Stimulated activated effector memory CD8-positive, alpha-beta T cell treated with anti-CD3 and anti-CD28 coated beads, Interleukin-12 subunit alpha, Interleukin-12 subunit beta, amount 100 ng/mL, for 72 hours (primary cell): ENCODE measurements at regions not wholly inside any gene's neighbourhood (a gene's known extent, or its start where the extent isn't known, plus 50 kb on each side); places are given as distances from the start of the nearest gene placed in this dataset.

Experiments used
- ATAC-seq: fragments of 150-1000 bp; cut with Tn5 transposase; 2 replicates; pipeline ENCODE4 v1.10.0; 2021
- DNase-seq, 2 donors: peaks; one replicate each; pipeline ENCODE4 v3.0.0; 2021 to 2022; ENCODE audit warnings: low spot score in 2 of 2
- H3K27ac Mint-ChIP-seq: one replicate; pipeline ENCODE4 v1.8.0; 2022; ENCODE audit warnings: mild to moderate bottlenecking, mixed read lengths
- H3K36me3 Mint-ChIP-seq: one replicate; pipeline ENCODE4 v1.8.0; 2022; ENCODE audit warnings: mild to moderate bottlenecking, mixed read lengths
- H3K4me1 Mint-ChIP-seq: one replicate; pipeline ENCODE4 v1.8.0; 2022; ENCODE audit warnings: mixed read lengths
- H3K4me3 Mint-ChIP-seq: one replicate; pipeline ENCODE4 v1.8.0; 2022; ENCODE audit warnings: mild to moderate bottlenecking, mixed read lengths
- H3K9me3 Mint-ChIP-seq: one replicate; pipeline ENCODE4 v1.8.0; 2022; ENCODE audit warnings: mixed read lengths

GRCh38 chr12:132393991-132394949 is 64.9 kb upstream of the GALNT9 start:
- DNase-seq = no peak
- peak; percentile 94 for ATAC-seq
- H3K27ac Mint-ChIP-seq = peak overlapping the region; percentile 78
- H3K36me3 Mint-ChIP-seq = no peaks in the 10 kb centered on the region
- peaks cover 8% of the 10 kb centered on the region for H3K4me1 Mint-ChIP-seq
- H3K4me3 Mint-ChIP-seq = no peak overlapping the region
- H3K9me3 Mint-ChIP-seq = peaks cover 2% of the 10 kb centered on the region

GRCh38 chr12:132393245-132393795 is 63.9 kb upstream of the GALNT9 start:
- DNase-seq (no peak), ATAC-seq (no peak)
- Mint-ChIP-seq H3K9me3 (peaks cover 2% of the 10 kb centered on the region), H3K4me1 (peaks cover 8% of the 10 kb centered on the region), H3K36me3 (no peaks in the 10 kb centered on the region), H3K27ac (peak overlapping the region; percentile 78), H3K4me3 (no peak overlapping the region)

GRCh38 chr12:132392389-132393244 is 63.2 kb upstream of the GALNT9 start:
- DNase-seq = no peak
- H3K4me3 Mint-ChIP-seq = no peak overlapping the region
- no peak for ATAC-seq
- no peaks in the 10 kb centered on the region for H3K36me3 Mint-ChIP-seq
- H3K9me3 Mint-ChIP-seq = peaks cover 2% of the 10 kb centered on the region
- peaks cover 8% of the 10 kb centered on the region for H3K4me1 Mint-ChIP-seq
- H3K27ac Mint-ChIP-seq = no peak overlapping the region

- Mint-ChIP-seq H3K4me3 (no peak overlapping the region), H3K27ac (no peak overlapping the region), H3K36me3 (no peaks in the 10 kb centered on the region), H3K4me1 (peaks cover 8% of the 10 kb centered on the region), H3K9me3 (peaks cover 2% of the 10 kb centered on the region)
- ATAC-seq (no peak), DNase-seq (no peak)
Measured at GRCh38 chr12:132391326-132392041, 62.1 kb upstream of the GALNT9 start.

- H3K27ac Mint-ChIP-seq = no peak overlapping the region
- DNase-seq = no peak
- H3K36me3 Mint-ChIP-seq = no peaks in the 10 kb centered on the region
- H3K4me3 Mint-ChIP-seq = no peak overlapping the region
- H3K4me1 Mint-ChIP-seq = peaks cover 8% of the 10 kb centered on the region
- H3K9me3 Mint-ChIP-seq = peaks cover 2% of the 10 kb centered on the region
- no peak for ATAC-seq
Measured at GRCh38 chr12:132390287-132391076, 61.1 kb upstream of the GALNT9 start.

- DNase-seq (no peak), ATAC-seq (no peak)
- no peak overlapping the region for H3K4me3 Mint-ChIP-seq
- H3K4me1 Mint-ChIP-seq = peaks cover 8% of the 10 kb centered on the region
- peaks cover 2% of the 10 kb centered on the region for H3K9me3 Mint-ChIP-seq
- no peaks in the 10 kb centered on the region for H3K36me3 Mint-ChIP-seq
- no peak overlapping the region for H3K27ac Mint-ChIP-seq
Measured at GRCh38 chr12:132389526-132390286, 60.3 kb upstream of the GALNT9 start.

GRCh38 chr12:132389026-132389425 is 59.6 kb upstream of the GALNT9 start:
- no peaks in the 10 kb centered on the region for H3K9me3 Mint-ChIP-seq
- ATAC-seq = no peak
- no peak overlapping the region for H3K4me3 Mint-ChIP-seq
- H3K36me3 Mint-ChIP-seq = no peaks in the 10 kb centered on the region
- no peak overlapping the region for H3K27ac Mint-ChIP-seq
- H3K4me1 Mint-ChIP-seq = peaks cover 5% of the 10 kb centered on the region
- DNase-seq = no peak

- no peaks in the 10 kb centered on the region for H3K9me3 Mint-ChIP-seq
Measured at GRCh38 chr12:132388379-132389015, 59.1 kb upstream of the GALNT9 start.

GRCh38 chr12:132386926-132387497 is 57.6 kb upstream of the GALNT9 start:
- ATAC-seq = no peak
- Mint-ChIP-seq H3K4me1 (no peaks in the 10 kb centered on the region), H3K36me3 (no peaks in the 10 kb centered on the region), H3K4me3 (no peak overlapping the region), H3K9me3 (no peaks in the 10 kb centered on the region), H3K27ac (no peak overlapping the region)
- DNase-seq = no peak

More at GRCh38 chr12:132388379-132389015, 59.1 kb upstream of the GALNT9 start:
- no peak overlapping the region for H3K4me3 Mint-ChIP-seq
- no peak for ATAC-seq
- H3K27ac Mint-ChIP-seq = no peak overlapping the region
- no peaks in the 10 kb centered on the region for H3K36me3 Mint-ChIP-seq
- H3K4me1 Mint-ChIP-seq = peaks cover under 1% of the 10 kb centered on the region
- no peak for DNase-seq

- Mint-ChIP-seq H3K27ac (no peak overlapping the region), H3K36me3 (no peaks in the 10 kb centered on the region), H3K4me1 (no peaks in the 10 kb centered on the region), H3K9me3 (no peaks in the 10 kb centered on the region), H3K4me3 (no peak overlapping the region)
- DNase-seq (no peak), ATAC-seq (no peak)
Measured at GRCh38 chr12:132385923-132386751, 56.7 kb upstream of the GALNT9 start.

GRCh38 chr12:132384916-132385774 is 55.8 kb upstream of the GALNT9 start:
- DNase-seq = no peak
- no peaks in the 10 kb centered on the region for H3K36me3 Mint-ChIP-seq
- ATAC-seq = no peak
- no peaks in the 10 kb centered on the region for H3K9me3 Mint-ChIP-seq
- no peak overlapping the region for H3K4me3 Mint-ChIP-seq
- H3K4me1 Mint-ChIP-seq = no peaks in the 10 kb centered on the region
- H3K27ac Mint-ChIP-seq = no peak overlapping the region

- Mint-ChIP-seq H3K9me3 (no peaks in the 10 kb centered on the region), H3K36me3 (no peaks in the 10 kb centered on the region), H3K4me3 (no peak overlapping the region), H3K27ac (no peak overlapping the region), H3K4me1 (peaks cover 15% of the 10 kb centered on the region)
- DNase-seq (no peak), ATAC-seq (no peak)
Measured at GRCh38 chr12:132380641-132381040, 51.3 kb upstream of the GALNT9 start.
